ENCODE measurements at regions not wholly inside any gene's neighbourhood (a gene's known extent, or its start where the extent isn't known, plus 50 kb on each side); places are given as distances from the start of the nearest gene placed in this dataset.

DNA sequence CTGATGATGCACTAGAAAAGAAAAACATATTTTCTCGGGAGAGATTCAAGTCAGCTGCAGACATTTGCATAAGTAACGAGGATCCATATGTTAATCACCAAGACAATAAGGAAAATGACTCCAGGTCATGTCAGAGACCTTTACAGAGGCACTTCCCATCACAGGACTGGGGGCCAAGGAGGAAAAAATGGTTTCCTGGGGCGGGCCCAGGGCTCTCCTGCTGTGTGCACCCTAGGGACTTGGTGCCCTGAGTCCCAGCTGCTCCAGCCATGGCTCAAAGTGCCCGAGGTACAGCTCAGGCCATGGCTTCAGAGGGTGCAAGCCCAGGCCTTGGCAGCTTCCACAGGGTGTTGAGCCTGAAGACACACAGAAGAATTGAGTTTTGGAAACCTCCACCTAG is 415.4 kb upstream of the FRG1 start:
- Histone ChIP-seq H3K9me3 (ENCODE audit: control insufficient read depth, low read length) (peaks cover 59% of the 10 kb centered on the region), H3K4me3 (ENCODE audit: low read length) (no peak overlapping the region), H3K27ac (ENCODE audit: low read depth, low read length) (no peak overlapping the region), H3K36me3 (ENCODE audit: control insufficient read depth, insufficient read depth, low read length) (no peaks in the 10 kb centered on the region), H3K27me3 (ENCODE audit: control insufficient read depth, insufficient read depth, low read length, poor library complexity, severe bottlenecking) (no peaks in the 10 kb centered on the region), H3K9ac (ENCODE audit: extremely low read depth, low read length, poor library complexity, severe bottlenecking) (no peak overlapping the region), H3K4me1 (ENCODE audit: control insufficient read depth, insufficient read depth, low read length) (no peaks in the 10 kb centered on the region)
- H3K9me3 Mint-ChIP-seq: peaks cover 88% of the 10 kb centered on the region
- no peak overlapping the region for H3K27ac Mint-ChIP-seq
- no peaks in the 10 kb centered on the region for H3K27me3 Mint-ChIP-seq (ENCODE audit: insufficient read depth)
- H3K36me3 Mint-ChIP-seq (ENCODE audit: low read depth): peaks cover 5% of the 10 kb centered on the region
- WGBS, 2 experiments (ENCODE audit: insufficient coverage in 1 of 2, insufficient read length in 1 of 2): 76 to 84% methylated on average over 2 to 4 of the region's 4 CpGs
- no peaks in the 10 kb centered on the region for H3K4me1 Mint-ChIP-seq
- TF ChIP-seq, protein P1, sequence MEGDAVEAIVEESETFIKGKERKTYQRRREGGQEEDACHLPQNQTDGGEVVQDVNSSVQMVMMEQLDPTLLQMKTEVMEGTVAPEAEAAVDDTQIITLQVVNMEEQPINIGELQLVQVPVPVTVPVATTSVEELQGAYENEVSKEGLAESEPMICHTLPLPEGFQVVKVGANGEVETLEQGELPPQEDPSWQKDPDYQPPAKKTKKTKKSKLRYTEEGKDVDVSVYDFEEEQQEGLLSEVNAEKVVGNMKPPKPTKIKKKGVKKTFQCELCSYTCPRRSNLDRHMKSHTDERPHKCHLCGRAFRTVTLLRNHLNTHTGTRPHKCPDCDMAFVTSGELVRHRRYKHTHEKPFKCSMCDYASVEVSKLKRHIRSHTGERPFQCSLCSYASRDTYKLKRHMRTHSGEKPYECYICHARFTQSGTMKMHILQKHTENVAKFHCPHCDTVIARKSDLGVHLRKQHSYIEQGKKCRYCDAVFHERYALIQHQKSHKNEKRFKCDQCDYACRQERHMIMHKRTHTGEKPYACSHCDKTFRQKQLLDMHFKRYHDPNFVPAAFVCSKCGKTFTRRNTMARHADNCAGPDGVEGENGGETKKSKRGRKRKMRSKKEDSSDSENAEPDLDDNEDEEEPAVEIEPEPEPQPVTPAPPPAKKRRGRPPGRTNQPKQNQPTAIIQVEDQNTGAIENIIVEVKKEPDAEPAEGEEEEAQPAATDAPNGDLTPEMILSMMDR (conservative IDR thresholded peaks at IDR 0.05): no peak
- DNase-seq: no peak
- no peak overlapping the region for H3K4me3 Mint-ChIP-seq

DNA sequence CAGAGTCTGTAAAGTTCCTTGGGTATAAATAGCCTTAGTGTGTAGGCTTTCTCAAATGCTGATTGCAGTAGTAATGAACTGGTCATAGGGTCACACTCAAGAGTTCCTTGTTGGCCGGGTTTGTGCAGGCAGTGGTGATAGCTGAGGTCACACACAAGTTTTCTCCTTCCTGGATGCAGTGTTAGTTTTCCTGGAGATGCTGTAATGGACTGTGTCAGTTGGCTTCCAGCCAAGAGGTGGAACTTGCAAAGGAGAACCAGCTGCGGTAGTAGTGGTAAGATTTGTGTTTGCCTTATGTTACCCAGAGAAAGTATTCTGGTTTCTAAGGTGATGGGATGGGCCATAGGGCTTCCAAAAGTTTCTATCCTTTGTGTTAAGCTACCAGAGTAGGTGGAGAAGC is 409.8 kb upstream of the FRG1 start:
- Histone ChIP-seq H3K36me3 (ENCODE audit: control insufficient read depth, insufficient read depth, low read length) (no peaks in the 10 kb centered on the region), H3K4me3 (ENCODE audit: low read length) (no peak overlapping the region), H3K4me1 (ENCODE audit: control insufficient read depth, insufficient read depth, low read length) (no peaks in the 10 kb centered on the region), H3K9ac (ENCODE audit: extremely low read depth, low read length, poor library complexity, severe bottlenecking) (no peak overlapping the region), H3K27ac (ENCODE audit: low read depth, low read length) (no peak overlapping the region), H3K9me3 (ENCODE audit: control insufficient read depth, low read length) (peaks cover 61% of the 10 kb centered on the region), H3K27me3 (ENCODE audit: control insufficient read depth, insufficient read depth, low read length, poor library complexity, severe bottlenecking) (no peaks in the 10 kb centered on the region)
- H3K27ac Mint-ChIP-seq: no peak overlapping the region
- no peaks in the 10 kb centered on the region for H3K27me3 Mint-ChIP-seq (ENCODE audit: insufficient read depth)
- WGBS, 2 experiments (ENCODE audit: insufficient coverage in 1 of 2, insufficient read length in 1 of 2): 85 to 88% methylated on average over 2 of the region's 2 CpGs
- H3K36me3 Mint-ChIP-seq (ENCODE audit: low read depth): no peaks in the 10 kb centered on the region
- H3K4me1 Mint-ChIP-seq: no peaks in the 10 kb centered on the region
- H3K9me3 Mint-ChIP-seq: peaks cover 75% of the 10 kb centered on the region
- no peak for DNase-seq
- TF ChIP-seq, protein P1 (conservative IDR thresholded peaks at IDR 0.05): no peak
- H3K4me3 Mint-ChIP-seq: no peak overlapping the region

DNA sequence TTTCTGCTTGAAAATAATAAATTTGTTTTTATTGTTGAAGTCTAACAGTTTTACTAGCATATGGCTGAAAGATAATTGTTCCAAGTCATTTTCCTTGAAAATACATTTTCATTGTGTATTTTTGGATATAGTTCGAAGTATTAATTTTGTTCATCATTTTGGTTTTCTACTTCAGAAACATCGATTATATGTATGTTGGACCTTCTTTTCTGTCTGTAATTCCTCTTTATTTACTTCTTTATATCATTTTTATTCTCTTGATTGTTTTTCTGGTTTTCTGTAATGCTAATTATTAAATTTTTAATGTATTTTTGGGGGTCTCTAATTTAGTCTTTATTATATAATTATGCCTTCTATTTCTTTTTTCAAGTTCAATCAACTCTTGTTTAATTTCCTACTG is 407.1 kb upstream of the FRG1 start:
- Mint-ChIP-seq H3K27me3 (ENCODE audit: insufficient read depth) (no peaks in the 10 kb centered on the region), H3K27ac (no peak overlapping the region), H3K4me1 (no peaks in the 10 kb centered on the region), H3K36me3 (ENCODE audit: low read depth) (no peaks in the 10 kb centered on the region), H3K4me3 (no peak overlapping the region), H3K9me3 (peaks cover 69% of the 10 kb centered on the region)
- no peak overlapping the region for H3K4me3 ChIP-seq (ENCODE audit: low read length)
- H3K4me1 ChIP-seq (ENCODE audit: control insufficient read depth, insufficient read depth, low read length): no peaks in the 10 kb centered on the region
- H3K9me3 ChIP-seq (ENCODE audit: control insufficient read depth, low read length): peaks cover 33% of the 10 kb centered on the region
- no peaks in the 10 kb centered on the region for H3K36me3 ChIP-seq (ENCODE audit: control insufficient read depth, insufficient read depth, low read length)
- H3K27ac ChIP-seq (ENCODE audit: low read depth, low read length): no peak overlapping the region
- TF ChIP-seq, protein P1 (conservative IDR thresholded peaks at IDR 0.05): no peak
- no peaks in the 10 kb centered on the region for H3K27me3 ChIP-seq (ENCODE audit: control insufficient read depth, insufficient read depth, low read length, poor library complexity, severe bottlenecking)
- no peak for DNase-seq
- WGBS, 2 experiments (ENCODE audit: insufficient coverage in 1 of 2, insufficient read length in 1 of 2): 90% methylated on average over 2 of the region's 2 CpGs; no CpG with 5 or more reads in 1 of the 2 experiments
- H3K9ac ChIP-seq (ENCODE audit: extremely low read depth, low read length, poor library complexity, severe bottlenecking): no peak overlapping the region

All from endodermal cell (in vitro differentiated cells).